ENCODE measurements at regions not wholly inside any gene's neighbourhood (a gene's known extent, or its start where the extent isn't known, plus 50 kb on each side); places are given as distances from the start of the nearest gene placed in this dataset.
"Not testable (repeated sequence)": the region's sequence is repeated elsewhere in the genome, so short reads cannot be mapped to it uniquely, and the experiment has no call there.

GRCh38 chr2:66317268-66317890 lies 117.5 kb upstream of the MEIS1 start:
- no peak for DNase-seq (ENCODE audit: low spot score)

GRCh38 chr2:66306483-66306882 lies 128.4 kb upstream of the MEIS1 start:
- no peak for DNase-seq (ENCODE audit: low spot score)

- DNase-seq (ENCODE audit: low spot score) = no peak
Measured at GRCh38 chr2:66305718-66306117, 129.2 kb upstream of the MEIS1 start.

- DNase-seq (ENCODE audit: low spot score) = no peak
Measured at GRCh38 chr2:66303471-66303870, 131.5 kb upstream of the MEIS1 start.

GRCh38 chr2:66301767-66302140 lies 133.2 kb upstream of the MEIS1 start:
- DNase-seq (ENCODE audit: low spot score) = no peak

GRCh38 chr2:66301022-66301766 lies 133.7 kb upstream of the MEIS1 start:
- DNase-seq (ENCODE audit: low spot score) = no peak

GRCh38 chr2:66283787-66284186 lies 151.1 kb upstream of the MEIS1 start:
- no peak for DNase-seq (ENCODE audit: low spot score)

GRCh38 chr2:66281980-66282379 lies 152.9 kb upstream of the MEIS1 start:
- DNase-seq (ENCODE audit: low spot score) = no peak

GRCh38 chr2:66279024-66279423 lies 155.9 kb upstream of the MEIS1 start:
- no peak for DNase-seq (ENCODE audit: low spot score)

GRCh38 chr2:66275984-66276383 lies 158.9 kb upstream of the MEIS1 start:
- no peak for DNase-seq (ENCODE audit: low spot score)

GRCh38 chr2:66273933-66274490 lies 160.9 kb upstream of the MEIS1 start:
- no peak for DNase-seq (ENCODE audit: low spot score)

- no peak for DNase-seq (ENCODE audit: low spot score)
Measured at GRCh38 chr2:66272751-66273150, 162.2 kb upstream of the MEIS1 start.

- peak; percentile 63 for DNase-seq (ENCODE audit: low spot score)
Measured at GRCh38 chr2:66271777-66272176, 163.1 kb upstream of the MEIS1 start.

- DNase-seq (ENCODE audit: low spot score) = no peak
Measured at GRCh38 chr2:66270247-66270646, 164.7 kb upstream of the MEIS1 start.

- DNase-seq (ENCODE audit: low spot score) = no peak
Measured at GRCh38 chr2:66269166-66269565, 165.8 kb upstream of the MEIS1 start.

GRCh38 chr2:66268756-66269155 lies 166.2 kb upstream of the MEIS1 start:
- peak; percentile 7 for DNase-seq (ENCODE audit: low spot score)

- DNase-seq (ENCODE audit: low spot score) = no peak
Measured at GRCh38 chr2:66264354-66264753, 170.6 kb upstream of the MEIS1 start.

- no peak for DNase-seq (ENCODE audit: low spot score)
Measured at GRCh38 chr2:66255867-66256266, 179.1 kb upstream of the MEIS1 start.

- no peak for DNase-seq (ENCODE audit: low spot score)
Measured at GRCh38 chr2:66255136-66255535, 179.8 kb upstream of the MEIS1 start.

GRCh38 chr2:66253066-66253465 lies 181.9 kb upstream of the MEIS1 start:
- DNase-seq (ENCODE audit: low spot score) = no peak

- DNase-seq (ENCODE audit: low spot score) = no peak
Measured at GRCh38 chr2:66252109-66252508, 182.8 kb upstream of the MEIS1 start.

- DNase-seq (ENCODE audit: low spot score) = no peak
Measured at GRCh38 chr2:66251573-66251972, 183.4 kb upstream of the MEIS1 start.

- not testable (repeated sequence) for DNase-seq (ENCODE audit: low spot score)
Measured at GRCh38 chr2:66249089-66249488, 185.8 kb upstream of the MEIS1 start.
